SK-N-SH treated with all-trans-retinoic acid at 6 μM for 48 hours (cell line): ENCODE measurements at regions not wholly inside any gene's neighbourhood (a gene's known extent, or its start where the extent isn't known, plus 50 kb on each side); places are given as distances from the start of the nearest gene placed in this dataset.

Experiments used
- CREB5 ChIP-seq: fragments of 250-450 bp; sonication (Bioruptor Pico); IDR thresholded peaks from 2 replicates; pipeline ENCODE4 v1.5.1; 2020; ENCODE audit warnings: low read depth, mild to moderate bottlenecking, moderate library complexity
- GLIS3 ChIP-seq: fragments of 250-450 bp; sonication (Bioruptor Pico); IDR thresholded peaks from 2 replicates; pipeline ENCODE4 v1.5.0; 2020; ENCODE audit warnings: mild to moderate bottlenecking, moderate library complexity
- TSHZ2 ChIP-seq: fragments of 250-450 bp; sonication (Bioruptor Pico); IDR thresholded peaks from 2 replicates; pipeline ENCODE4 v1.5.0; 2020; ENCODE audit warnings: mild to moderate bottlenecking, moderate library complexity
- ZFP3 ChIP-seq: fragments of 250-450 bp; sonication (Bioruptor Pico); IDR thresholded peaks from 2 replicates; pipeline ENCODE4 v1.5.0; 2020; ENCODE audit warnings: mild to moderate bottlenecking, moderate library complexity
- ZFP30 ChIP-seq: fragments of 450-650 bp; formaldehyde crosslinking; IDR thresholded peaks from 2 replicates; pipeline ENCODE4 v1.5.0; 2022; ENCODE audit warnings: mild to moderate bottlenecking, moderate library complexity
- ZNF70 ChIP-seq: fragments of 450-650 bp; formaldehyde crosslinking; IDR thresholded peaks from 2 replicates; pipeline ENCODE4 v1.5.0; 2020; ENCODE audit warnings: mild to moderate bottlenecking, moderate library complexity

GRCh38 chr5:141769671-141770070 is 87.6 kb upstream of the ARAP3 start:
- TF ChIP-seq ZFP3 (CRISPR knock-in tag) (no peak), ZFP30 (CRISPR knock-in tag) (no peak), ZNF70 (CRISPR knock-in tag) (no peak), CREB5 (CRISPR knock-in tag) (no peak), TSHZ2 (CRISPR knock-in tag) (no peak), GLIS3 (CRISPR knock-in tag) (no peak)
